Skin of body (tissue), 1 donor: ENCODE measurements at regions not wholly inside any gene's neighbourhood (a gene's known extent, or its start where the extent isn't known, plus 50 kb on each side); places are given as distances from the start of the nearest gene placed in this dataset.
"Not testable (repeated sequence)": the region's sequence is repeated elsewhere in the genome, so short reads cannot be mapped to it uniquely, and the experiment has no call there.

ENCODE experiments used
- DNase-seq: peaks from one replicate; lab custom pipeline; 2025; lab: John Stamatoyannopoulos, UW

DNA sequence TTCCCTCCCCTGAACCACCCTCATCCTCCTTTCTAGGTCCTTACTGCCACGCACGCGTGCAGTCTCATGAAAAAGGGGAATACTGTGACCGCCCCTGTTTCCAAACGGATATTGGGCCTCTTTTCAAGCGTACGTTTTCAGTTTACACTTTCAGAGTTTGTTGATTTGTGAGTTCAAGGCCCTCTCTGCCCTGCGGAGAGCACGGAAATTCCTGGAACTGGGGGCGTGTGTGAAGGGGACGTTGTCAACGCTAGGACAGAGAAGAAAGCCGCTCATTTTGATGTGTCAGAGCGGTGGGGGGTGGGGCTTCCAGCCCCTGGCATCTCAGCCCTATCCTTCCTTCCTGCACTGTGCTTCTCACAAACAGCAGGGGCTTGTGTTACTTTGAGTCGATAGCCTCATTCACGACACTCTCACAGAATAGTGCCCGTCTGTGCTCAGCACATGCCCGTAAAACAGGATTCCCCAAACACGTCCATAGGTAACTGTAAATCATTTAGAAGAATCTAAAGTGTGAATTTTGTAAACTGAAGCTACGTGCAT, 137.6 kb upstream of the PEG3 start:
- DNase-seq: no peak

GRCh38 chr19:56980326-56980725, 139.5 kb upstream of the USP29 start:
- DNase-seq: not testable (repeated sequence)

- no peak for DNase-seq
These were observed 138.9 kb upstream of the USP29 start for GRCh38 chr19:56980906-56981305.

- DNase-seq: not testable (repeated sequence)
These were observed 138.3 kb upstream of the USP29 start for GRCh38 chr19:56981440-56981839.

DNA sequence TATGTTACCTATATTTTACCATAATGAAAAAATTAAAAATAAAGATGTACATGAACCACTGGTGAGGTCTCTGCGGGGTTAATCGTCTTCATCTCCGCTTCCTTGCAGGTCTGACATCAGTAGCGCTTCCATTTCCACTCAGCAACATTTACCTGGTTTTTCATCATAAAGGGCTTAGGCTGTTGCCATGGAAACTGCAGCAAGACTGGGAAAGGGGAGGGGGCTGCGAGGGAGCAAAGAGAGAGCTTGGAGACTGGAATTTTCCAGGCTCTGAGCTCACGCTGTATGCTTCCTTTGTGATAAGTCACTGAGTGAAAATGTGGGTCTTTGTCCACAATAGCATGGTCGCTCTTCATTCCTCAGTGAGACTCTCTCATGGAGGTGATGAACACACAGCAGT, 136.6 kb upstream of the USP29 start:
- no peak for DNase-seq

DNA sequence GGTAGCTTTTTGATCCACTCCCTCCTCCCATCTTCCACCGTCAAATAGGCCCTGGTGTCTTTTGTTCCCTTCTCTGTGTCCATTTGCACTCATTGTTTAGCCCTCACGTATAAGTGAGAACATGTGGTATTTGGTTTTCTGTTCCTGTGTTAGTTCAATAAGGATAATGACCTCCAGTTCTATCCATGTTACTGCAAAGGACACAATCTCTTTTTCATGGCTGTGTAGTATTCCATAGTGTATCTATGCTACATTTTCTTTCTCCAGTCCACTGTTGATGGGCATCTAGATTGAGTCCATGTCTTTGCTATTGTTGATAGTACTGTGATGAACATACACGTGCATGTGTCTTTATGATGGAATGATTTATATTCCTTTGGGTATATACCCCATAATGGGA, 136.0 kb upstream of the USP29 start:
- DNase-seq: no peak

DNA sequence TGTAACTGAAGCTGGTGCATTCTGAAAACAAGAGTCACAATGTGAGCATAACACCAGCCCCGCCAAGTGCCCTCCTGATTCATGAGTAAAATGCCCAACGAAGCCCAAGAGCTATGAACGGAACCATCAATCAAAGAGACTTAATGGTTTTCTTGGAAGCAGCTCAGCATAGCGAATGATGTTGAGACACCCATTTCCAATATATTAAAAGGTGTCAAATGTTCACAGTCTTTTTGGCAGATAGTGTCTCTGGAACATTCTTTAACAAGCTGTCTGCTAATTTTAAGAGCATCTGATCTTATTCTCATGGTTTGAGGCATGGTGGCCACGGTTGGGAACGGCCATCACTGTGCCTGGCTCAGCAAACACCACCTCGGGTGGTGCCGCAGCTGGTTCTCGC, 133.4 kb upstream of the USP29 start:
- DNase-seq: no peak

- no peak for DNase-seq
These were observed 132.6 kb upstream of the USP29 start for GRCh38 chr19:56987184-56987583.

DNA sequence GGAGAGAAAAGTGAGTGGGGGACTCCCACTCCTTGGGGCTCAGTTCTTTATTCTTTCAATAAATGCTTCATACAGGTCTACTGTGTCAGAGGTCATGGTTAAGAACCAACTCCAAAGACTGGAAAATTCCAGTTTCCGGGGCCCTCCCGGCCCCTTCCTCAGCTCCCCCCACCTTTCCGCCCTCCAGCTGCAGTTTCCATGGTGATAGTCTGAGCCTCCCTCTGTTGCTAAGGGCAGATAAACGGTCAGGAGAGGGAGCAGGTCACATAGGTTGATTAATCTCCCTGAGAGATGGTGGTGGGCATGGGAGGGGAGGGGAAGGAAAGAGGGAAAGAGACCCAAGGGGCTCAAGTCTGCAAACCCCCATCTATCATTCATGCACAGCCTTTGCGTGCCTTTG, 131.5 kb upstream of the USP29 start:
- DNase-seq: no peak

- DNase-seq: no peak
These were observed 127.9 kb upstream of the USP29 start for GRCh38 chr19:56991912-56992311.

DNA sequence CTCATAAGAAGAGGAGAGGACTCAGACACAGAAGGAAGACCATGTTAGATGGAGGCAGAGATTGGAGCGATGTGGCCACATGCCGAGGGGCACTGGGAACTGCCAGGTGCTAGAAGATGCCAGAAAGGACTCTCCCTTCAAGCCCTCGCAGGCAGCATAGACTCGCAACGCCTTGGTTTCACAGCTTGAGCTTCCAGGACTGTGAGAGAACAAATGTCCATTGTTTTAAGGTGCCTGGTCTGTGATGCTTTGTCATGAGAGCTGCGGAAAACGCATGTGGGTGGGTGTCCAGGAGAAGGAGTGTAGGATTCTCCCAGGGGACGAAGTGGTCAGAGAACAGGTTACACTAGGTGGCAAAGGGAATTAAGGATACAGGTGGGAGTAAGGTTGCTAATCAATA, 125.9 kb upstream of the USP29 start:
- DNase-seq: no peak

DNA sequence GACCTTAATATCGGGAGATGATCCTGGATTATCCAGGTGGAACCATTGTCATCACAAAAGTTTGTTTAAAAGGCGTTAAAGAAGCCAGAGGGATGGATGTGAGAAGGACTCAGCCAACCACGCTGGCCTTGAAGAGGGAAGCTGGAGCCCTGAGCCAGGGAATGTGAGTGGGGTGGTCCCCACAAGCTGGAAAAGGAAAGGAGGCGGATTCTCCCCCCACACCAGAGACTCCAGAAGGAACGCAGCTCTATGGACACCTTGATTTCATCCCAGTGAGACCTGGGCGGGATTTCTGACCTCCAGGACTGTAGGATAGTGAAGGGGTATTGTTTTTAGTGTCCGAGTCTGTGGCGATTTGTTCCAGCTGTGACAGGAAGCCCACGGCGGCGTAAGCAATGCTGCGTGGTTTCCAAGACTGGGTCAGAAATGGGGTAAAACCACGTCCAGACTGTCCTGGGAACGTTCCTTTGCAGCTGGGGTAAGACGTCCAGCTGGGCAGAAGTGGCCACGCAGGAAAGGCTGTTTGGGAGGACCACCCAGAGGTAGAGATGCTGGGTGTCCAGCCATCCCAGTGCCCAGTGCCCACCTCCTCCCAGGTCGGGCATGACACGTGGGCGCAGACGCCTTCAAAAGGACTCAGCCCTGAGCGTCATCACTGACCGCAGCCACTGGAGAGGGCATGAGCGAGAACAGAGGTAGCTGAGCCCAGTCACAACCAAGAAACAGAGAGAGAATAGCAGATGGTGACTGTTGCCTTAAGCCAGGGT, 125.4 kb upstream of the USP29 start:
- no peak for DNase-seq

DNA sequence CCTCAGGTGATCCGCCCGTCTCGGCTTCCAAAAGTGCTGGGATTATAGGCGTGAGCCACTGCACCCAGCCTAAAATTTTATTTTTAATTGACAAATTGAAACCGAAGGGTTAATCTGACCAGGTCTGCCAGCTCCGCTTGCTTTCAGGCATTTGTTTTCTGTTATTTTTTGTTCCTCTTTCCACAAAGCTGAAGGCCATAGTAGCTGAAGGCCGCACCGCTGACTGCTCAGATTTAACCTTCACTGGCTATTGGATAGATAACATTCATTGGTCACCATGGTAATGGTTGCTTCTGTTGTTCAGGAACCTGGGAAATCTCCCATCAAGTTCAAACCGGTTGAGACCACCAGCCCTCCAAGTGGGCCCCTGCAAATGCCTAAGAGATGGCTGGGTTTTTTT, 124.5 kb upstream of the USP29 start:
- DNase-seq: no peak

DNA sequence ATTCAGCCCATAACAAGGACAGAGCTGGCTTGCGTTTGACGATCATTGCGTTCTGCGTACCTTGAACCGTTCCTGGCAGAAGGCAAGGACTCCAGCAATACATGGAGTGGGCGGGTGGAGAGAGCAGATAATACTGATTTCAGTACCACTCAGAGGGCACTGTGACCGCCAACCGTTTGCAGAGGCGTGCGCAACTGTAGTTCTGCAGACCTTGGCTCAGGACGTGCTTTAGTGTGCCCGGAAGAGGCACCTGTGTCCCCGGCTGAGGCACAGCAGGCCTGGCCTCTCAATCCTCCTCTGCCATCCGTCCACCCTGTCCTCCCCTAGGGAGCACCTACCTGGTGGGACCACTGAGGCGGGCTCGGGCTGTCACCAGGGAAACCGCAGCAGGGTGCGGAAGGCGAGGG, 117.6 kb upstream of the USP29 start:
- no peak for DNase-seq

DNA sequence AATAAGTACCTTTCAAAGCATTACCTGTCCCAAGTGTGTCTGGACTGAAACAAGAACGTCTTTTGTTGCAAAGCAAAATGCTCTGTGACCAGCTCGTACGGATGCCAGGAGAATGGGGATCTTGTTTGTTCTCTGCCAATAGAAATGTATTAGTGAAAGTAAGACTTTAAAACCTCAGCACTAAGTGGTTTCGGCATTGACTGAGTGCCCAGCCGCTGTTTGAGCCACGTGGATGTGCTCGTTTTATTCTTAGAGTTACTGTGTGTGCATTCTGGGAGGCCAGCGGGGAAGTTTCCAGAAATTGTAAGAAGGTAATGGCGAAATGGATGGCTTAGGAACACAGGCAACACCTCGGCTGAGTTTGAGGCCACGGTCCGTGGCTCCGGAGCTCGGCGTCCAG, 117.1 kb upstream of the USP29 start:
- DNase-seq: no peak

DNA sequence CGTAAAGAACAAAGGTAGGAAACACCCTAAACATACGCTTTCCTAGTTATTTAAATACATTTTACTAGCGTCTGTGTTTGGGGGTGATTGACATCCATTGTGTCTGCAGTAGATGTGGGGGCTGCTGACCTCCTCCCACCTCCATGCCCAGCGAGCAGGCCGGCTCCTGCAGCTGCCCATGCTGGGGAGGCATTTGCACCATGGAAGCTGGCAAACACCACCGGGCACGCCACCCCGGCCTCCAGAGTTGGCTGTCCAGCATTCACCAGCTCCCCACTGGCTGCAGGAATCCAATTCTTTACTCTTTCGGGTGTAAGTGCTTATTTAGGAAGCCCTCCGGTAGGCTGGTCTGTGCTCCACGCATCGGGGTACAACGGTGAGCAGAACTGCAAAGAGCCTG, 115.4 kb upstream of the USP29 start:
- DNase-seq: no peak

DNA sequence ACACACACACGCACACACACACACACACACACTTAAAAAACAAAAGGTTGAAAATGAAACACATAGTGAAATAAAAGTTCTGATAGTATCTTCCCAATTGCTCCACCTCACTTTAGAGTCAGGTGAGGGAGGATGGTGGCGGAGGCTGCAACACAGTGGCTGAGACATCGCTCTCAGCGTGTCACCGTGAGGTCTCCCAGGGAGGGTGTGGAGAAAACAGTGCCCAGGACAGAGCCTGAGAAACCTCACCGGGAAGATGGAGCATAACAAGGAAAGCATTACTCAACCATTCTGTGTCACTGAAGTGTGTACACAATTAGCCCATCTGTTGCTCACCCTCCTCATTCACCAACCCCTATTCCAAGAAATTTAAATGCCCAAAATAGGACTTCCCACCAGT, 111.4 kb upstream of the USP29 start:
- DNase-seq: no peak

DNA sequence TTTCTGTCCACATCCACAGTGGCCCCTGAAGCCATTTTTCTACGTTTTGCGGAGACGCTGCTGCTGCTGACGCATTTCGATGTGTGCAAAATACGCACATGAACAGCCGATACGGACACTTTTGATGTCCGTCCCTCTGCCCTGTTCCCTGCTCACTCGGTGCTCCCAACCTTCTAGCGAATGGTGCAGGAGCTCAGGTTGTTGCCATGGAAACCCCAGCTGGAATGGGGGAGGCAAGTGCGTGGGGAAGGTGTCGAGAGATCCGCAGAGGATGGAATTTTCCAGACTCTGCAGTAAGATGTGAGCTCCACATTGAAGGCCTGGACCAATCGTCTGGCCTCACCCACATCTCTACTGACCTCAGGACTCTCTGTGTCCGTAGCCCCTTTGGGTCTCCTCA, 109.2 kb upstream of the USP29 start:
- DNase-seq: no peak

DNA sequence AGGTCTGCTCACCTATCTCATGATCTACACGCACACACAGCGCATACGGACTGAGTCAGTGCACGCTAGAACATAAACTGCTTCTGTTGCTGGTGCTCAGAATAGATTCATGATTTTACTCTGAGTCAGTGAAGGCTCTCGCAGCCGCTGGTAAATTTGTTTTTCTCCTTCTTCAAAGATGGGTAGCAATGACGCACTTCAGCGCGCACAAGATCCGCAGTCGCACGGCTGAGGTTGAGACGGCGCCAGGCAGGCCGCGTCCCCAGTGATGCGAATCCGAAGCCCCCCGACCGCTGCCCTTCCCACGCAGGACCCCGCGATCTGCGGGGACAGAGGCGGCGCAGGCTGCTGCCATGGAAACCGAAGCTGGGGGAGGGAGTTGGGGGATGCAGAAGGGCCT, 103.7 kb upstream of the USP29 start:
- DNase-seq: no peak

DNA sequence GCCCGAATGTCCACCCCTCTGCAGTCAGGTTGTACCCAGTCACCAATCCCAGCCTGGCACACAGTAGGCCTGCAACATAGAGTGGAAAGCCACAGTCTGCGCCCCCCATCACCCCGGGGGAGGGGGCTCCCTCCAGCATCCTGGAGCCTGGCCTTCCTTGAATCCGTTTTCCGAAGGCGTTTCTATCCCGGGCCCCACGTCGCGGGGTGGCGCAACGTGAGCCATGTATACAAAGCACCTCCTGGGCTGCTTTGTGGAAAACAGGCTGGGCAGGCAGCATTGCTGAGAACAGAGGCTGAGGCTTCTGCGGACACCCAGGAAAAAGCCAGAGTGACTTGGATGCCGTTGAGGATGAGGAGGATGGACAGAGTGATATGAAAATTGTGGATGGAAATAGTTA, 103.3 kb upstream of the USP29 start:
- no peak for DNase-seq

DNA sequence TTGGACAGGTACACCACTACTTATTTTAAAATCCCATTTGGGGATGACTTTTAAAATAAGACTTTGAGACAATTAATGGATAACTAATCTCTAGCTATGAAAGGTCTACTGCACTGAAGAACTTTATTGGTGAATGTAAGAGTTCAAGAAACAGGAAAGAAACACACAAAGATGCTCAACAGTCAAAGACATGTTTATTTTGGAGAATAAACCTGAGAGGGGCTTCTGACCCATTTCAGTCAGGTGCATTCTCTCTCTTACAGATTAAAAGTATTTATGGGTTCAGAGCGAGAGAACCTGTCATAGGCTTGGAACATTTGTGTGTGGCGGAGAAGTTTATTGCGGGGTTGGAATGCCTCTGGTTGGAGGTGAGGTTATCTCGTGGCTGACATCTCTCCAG, 94.3 kb upstream of the USP29 start:
- DNase-seq: no peak

DNA sequence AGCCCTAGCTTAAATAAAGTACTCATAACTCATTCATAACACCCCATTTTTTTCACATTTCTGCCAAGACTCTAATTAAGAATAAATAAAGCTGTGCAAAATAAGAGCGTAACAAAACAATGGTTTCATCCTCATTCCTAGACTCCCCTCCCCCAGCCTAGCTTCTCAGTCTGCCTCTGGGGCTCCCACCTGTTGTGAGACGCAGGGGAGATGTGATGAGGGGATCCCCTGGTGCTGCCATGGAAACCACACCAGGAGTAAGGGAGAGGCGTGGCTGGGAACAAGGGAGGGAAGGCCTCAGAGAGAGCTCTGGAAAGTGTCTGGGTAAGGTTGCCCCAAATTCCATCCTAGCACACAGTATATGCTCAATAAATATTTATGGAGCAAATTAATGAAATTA, 93.3 kb upstream of the USP29 start:
- no peak for DNase-seq

DNA sequence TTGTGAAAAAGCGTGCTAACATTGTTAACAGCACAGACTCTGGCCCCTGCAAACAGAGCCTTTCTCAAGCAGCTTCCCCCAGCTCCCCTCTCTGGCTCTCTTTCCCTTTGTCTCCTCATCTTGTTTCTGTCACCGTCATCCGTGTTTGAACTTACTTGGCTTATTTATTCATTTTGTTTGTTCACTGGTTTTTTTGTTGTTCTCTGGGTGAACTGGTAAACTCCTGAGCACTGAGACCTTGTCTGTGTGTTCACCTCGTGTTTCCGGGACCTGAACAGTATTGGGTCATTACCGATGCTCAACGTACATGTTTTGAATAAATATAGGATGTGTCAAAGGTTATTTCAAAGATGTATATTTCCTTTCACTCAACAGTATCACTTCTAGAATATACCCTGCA, 92.4 kb upstream of the USP29 start:
- no peak for DNase-seq
